Fibroblast of gingiva (primary cell): ENCODE measurements at regions not wholly inside any gene's neighbourhood (a gene's known extent, or its start where the extent isn't known, plus 50 kb on each side); places are given as distances from the start of the nearest gene placed in this dataset.
"Not testable (repeated sequence)": the region's sequence is repeated elsewhere in the genome, so short reads cannot be mapped to it uniquely, and the experiment has no call there.

ENCODE experiments used
- DNase-seq: peaks from one replicate; pipeline ENCODE4 v3.0.0-alpha.2; 2011; ENCODE audit warnings: low read depth

- peak; percentile 73 for DNase-seq
Observed at GRCh38 chr6:27772261-27773001, 139.8 kb downstream of the OR2B2 start.

- DNase-seq = no peak
Observed at GRCh38 chr6:27771235-27771634, 141.0 kb downstream of the OR2B2 start.

GRCh38 chr6:27770724-27771123, 141.5 kb downstream of the OR2B2 start:
- DNase-seq = no peak

DNA sequence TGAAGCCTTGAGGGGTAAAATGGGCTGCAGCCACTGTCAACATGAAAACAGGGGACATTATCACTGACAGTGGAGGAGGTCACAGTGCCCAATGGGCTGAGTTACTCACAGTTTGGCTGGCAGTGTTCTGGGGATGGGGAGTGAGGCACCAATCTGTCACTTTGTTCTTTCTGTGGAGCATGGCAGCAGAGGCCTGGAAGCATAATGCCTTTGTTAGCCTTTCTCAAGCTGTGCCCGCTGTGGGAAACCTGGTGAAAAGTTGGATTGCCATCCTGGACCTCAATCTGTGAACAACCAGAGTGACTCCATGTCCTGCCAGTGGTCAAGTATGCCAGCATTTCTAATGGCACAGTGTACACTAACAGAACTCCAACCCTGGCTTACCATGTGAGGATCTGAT, 143.6 kb downstream of the OR2B2 start:
- no peak for DNase-seq

- DNase-seq = no peak
Observed at GRCh38 chr6:27767851-27768250, 144.3 kb downstream of the OR2B2 start.

DNA sequence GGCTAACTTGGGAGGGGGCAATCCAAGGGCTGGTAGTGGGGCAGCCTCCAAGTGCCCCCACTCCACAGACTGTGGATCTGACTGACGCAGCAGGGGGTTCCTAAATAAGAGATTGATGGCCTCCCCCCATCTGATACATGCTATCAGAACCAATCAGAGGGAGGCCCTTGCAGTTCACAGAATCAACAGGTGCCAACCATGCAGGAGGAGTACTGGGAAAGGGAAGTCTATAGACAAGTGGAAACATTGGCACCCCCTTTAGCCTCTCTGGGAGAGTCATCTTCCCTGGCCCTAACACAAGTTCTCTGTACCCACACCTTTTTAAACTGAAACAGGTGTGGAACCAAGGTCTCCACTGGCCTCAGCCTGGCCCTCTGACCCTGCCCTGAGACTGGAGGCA, 145.8 kb downstream of the OR2B2 start:
- no peak for DNase-seq

DNA sequence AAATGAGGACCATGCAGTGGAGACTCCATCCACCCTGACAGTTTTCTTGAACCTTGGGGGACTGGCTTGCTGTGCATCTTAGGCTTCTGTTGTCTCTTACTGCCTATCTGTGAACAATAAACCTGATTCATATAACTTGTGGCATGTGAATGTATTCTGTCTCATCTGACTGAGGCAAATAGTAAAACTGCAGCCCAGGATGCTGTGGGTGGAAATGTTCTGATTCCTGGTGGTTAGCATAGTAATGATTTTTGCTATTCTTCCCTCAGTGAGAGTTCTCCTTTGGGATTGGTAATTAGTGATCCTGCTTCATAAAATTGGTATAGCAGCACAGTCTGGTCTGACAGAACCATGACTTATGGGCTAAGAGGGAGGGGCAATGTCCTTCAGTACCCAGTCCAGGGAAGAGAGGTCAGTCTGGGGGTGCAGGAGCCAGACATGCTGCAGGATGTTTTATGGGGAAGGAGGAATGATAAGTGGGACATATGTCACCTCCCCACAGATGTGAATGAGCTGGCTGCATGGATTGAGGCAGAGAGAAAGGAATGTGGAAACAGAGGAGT, 147.1 kb downstream of the OR2B2 start:
- DNase-seq = no peak

DNA sequence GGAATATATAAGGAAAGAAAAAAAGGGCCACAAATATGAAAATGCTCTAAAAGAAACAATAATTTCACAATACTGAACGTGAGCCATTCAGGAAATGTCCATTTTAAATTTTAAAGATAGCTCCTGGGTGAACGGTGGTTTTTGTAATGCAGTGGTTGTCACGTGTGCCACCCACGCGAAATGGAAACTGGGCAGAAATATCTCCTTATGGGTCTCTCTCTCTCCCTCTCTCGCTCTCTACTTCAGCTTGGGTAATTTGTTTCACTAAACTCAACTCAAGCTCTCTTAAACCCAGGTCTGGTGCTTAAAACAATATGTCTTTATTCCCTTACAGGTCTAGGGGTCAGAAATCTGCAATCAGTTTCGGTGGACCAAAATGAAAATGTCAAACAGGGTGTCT, 150.8 kb downstream of the OR2B2 start:
- DNase-seq = no peak

DNA sequence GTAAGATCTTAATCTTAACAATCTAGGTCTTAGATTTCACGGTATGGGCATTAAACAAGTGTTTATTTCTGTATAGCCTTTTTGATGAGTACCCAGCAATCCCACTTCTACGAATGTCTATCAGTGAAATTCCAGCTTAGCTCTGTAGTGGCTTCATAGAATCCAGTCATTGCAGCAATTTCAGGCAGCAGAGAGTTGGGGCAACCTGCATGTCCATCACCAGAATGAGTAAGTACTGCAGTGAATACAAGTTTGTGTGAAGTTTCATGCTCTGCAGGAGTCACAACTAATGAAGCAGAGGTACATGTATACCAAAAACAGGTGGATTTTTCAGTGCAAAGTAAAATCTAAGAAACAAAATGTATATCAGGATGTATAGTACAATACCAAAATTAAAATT, 151.7 kb downstream of the OR2B2 start:
- DNase-seq = no peak

DNA sequence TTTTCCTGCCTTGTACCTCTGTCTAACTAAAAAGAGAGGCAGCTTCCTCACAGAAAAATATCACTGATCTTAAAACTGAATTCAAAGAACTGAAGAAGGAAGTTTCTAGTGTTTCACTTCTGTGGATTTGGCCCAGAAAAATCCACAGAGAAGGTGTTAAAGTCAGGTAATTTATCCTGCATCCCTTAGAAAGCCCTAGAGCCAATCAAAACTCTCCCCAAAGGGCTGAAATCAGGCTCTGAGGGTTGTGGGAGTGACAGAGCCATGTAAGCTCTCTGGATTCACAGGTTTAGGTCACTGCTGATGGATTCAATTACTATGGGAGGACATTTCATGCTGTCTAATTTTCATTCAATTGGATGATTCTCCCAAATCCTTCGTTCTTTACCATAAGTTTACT, 152.3 kb downstream of the OR2B2 start:
- DNase-seq = no peak

DNA sequence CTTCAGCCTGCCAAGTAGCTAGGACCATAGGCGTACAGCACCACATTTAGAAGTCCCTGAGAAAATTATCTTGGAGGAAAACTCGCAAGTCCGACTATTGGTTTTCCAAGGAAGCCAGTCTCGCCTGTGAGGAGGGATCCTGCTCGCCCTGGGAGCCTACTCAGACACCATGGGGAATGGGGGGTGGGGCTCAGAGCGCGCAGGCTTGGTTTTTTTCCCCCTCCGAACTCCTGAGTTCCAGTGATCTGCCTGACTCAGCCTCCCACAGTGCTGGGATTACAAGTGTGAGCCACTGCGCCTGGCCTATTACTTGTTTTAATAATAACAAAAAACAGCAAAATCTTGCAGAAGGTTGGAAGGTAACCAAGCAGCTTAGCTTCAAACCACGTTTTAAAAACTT, 153.7 kb downstream of the OR2B2 start:
- DNase-seq = no peak

- DNase-seq = no peak
Observed at GRCh38 chr6:27757307-27757706, 154.9 kb downstream of the OR2B2 start.

DNA sequence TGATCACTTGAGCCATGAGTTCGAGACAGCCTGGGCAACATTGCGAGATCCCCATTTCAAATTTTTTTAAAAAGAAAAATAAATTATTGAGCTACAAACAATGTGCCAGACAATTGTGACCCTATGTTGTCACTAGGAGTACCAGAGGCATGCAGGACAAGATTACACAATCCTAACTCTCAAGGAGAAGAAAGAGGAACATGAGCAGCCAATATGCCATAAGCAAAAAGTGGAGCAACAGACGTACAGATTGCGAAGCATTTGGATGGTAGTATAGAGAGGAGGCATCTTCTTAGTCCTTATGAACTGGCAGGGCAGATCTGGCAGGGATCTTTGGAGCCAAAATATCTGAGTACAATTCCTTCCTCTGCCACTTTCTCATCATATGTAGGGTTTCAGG, 156.4 kb downstream of the OR2B2 start:
- no peak for DNase-seq

- DNase-seq = no peak
Observed at GRCh38 chr6:27754408-27754782, 157.8 kb downstream of the OR2B2 start.

- peak; percentile 67 for DNase-seq
Observed at GRCh38 chr6:27753668-27754407, 158.4 kb downstream of the OR2B2 start.

DNA sequence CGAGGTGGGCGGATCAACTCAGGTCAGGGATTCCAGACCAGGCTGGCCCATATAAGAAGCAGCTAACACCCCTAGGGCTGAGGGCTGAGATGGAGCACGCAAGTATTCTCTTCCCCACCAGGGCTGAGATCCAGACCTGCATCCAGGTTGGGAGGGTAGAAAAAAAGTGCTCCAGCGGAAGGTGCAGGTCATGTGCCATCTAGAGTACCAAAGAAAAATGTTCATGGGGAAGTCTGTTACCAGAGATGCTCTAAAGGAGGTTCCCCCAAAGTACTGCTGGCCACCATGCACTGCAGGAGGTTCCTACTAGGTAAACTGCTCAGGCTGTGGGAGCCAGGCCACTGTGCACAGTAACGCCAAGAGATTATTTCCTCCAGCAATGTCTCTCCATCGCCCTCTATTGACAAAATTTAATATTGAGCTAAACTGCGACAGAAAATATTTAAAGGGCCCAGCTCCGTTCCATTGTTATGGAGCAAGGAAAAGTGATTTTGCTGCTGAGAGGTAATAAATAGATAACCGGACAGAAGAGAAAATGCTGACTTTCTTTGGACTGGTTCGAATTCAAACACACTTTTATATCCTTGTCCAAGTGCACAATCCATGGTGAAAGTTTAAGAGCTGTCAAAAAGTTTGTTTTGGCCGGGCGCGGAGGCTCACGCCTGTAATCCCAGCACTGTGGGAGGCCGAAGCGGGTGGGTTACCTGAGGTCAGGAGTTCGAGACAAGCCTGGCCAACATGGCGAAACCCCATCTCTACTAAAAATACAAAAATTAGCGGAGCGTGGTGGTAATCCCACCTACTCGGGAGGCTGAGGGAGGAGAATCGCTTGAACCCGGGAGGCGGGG, 159.9 kb downstream of the OR2B2 start:
- DNase-seq = peak; percentile 66

- no peak for DNase-seq
Observed at GRCh38 chr6:27748661-27749060, 163.5 kb downstream of the OR2B2 start.

GRCh38 chr6:27747637-27748036, 164.6 kb downstream of the OR2B2 start:
- DNase-seq = no peak

- not testable (repeated sequence) for DNase-seq
Observed at GRCh38 chr6:27746860-27747259, 165.3 kb downstream of the OR2B2 start.

DNA sequence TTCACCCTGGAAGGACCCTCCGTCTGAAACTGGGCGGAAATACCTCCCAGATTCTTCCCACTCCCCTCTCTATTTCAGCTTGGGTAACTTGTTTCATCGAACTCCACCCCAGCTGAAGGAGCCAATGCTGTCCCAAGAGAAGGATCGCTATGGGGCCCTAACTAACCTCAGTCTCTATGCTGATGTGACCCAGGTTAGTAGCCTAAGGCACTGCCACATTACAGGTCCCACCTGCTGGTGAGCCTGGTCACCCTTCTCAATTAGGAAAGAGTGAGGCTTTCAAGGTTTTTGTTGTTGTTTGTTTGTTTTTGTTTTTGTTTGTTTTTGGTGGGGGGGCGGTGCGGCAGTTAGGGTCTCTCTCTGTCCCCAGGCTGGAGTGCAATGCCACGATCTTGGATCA, 168.4 kb downstream of the OR2B2 start:
- no peak for DNase-seq

DNA sequence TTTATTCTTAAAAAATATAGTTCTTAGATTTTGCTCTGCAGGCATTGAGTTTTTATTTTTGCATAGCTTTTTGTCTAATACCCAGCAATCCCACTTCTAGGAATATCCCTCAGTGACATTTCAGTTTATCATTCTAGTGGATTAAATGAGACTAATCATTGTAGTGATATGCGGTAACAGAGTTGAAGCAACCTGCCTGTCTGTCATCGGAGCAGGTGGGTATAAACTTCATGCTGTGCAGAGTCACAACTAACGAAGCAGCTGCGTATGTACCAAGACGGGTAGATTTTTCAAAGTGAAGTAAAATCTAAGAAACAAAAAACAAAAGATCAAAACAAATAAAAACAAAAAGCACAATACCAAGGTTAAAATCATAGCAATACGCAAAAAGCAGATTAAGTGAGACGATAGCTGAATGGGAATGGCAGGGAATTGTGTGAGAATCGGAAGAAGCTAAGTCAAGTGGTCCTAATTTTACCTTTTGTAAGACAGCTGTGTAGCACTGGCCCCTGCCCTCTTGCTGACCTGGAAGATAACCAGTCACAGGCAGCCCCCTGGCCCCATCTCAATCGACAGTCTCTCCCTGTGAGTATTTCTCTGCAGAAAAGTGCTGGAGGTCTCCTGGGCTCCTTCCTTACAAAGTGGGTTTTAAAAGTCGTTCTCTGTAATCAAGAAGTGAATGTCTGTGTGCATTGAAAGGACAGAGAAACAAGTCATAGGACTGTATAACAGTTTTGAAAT, 169.2 kb downstream of the OR2B2 start:
- no peak for DNase-seq

GRCh38 chr6:27739902-27740301, 172.3 kb downstream of the OR2B2 start:
- DNase-seq = not testable (repeated sequence)
